ENCODE measurements at regions not wholly inside any gene's neighbourhood (a gene's known extent, or its start where the extent isn't known, plus 50 kb on each side); places are given as distances from the start of the nearest gene placed in this dataset.

DNA sequence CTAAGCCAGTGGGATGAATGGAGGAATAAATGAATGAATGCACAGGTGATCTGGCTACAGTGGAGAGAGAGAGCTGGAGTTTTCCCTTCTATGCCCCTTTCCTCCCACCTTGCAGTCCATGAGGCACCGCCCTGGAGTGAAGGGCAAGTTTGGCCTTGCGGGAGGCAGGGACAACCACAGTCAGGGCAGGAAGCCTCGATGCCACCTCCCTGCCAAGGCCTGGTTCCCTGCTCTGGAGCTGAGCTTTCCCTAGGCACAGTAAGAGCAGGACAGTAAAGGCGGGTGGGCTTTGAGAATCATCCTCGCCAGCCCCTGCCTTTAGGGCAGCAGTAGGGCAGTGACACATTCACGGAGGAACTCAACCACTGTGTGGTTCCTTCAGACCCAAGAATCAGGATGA lies 72.6 kb downstream of the RBFOX3 start:
- no peak for DNase-seq (ENCODE audit: low read depth)
- TF ChIP-seq, protein P1, sequence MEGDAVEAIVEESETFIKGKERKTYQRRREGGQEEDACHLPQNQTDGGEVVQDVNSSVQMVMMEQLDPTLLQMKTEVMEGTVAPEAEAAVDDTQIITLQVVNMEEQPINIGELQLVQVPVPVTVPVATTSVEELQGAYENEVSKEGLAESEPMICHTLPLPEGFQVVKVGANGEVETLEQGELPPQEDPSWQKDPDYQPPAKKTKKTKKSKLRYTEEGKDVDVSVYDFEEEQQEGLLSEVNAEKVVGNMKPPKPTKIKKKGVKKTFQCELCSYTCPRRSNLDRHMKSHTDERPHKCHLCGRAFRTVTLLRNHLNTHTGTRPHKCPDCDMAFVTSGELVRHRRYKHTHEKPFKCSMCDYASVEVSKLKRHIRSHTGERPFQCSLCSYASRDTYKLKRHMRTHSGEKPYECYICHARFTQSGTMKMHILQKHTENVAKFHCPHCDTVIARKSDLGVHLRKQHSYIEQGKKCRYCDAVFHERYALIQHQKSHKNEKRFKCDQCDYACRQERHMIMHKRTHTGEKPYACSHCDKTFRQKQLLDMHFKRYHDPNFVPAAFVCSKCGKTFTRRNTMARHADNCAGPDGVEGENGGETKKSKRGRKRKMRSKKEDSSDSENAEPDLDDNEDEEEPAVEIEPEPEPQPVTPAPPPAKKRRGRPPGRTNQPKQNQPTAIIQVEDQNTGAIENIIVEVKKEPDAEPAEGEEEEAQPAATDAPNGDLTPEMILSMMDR (IDR thresholded peaks at IDR 0.05; ENCODE audit: control insufficient read depth, insufficient read depth, low read depth, low read length, missing control alignments) = no peak
- no peak overlapping the region for H3K4me3 ChIP-seq (ENCODE audit: control insufficient read depth, low read depth, low read length)

DNA sequence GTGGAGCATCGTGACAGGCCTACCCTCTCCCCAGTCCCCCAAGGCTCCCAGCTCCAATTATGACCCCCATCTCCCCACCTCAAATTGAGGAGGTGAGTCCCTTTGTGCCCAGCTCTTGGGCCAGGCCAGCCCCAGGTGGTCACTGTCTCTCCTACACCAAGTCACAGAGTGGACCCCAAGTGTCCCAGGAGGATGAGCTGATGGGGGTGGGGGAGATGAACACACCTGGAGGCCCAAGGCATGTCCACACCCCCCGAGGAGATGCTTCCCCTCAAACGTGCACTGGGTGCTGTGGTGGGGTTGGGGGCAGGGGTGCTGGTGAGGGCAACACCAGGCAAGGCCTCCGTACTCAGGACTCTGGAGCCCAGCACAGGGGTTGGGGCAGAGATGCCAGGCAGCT lies 73.2 kb downstream of the RBFOX3 start:
- TF ChIP-seq, protein P1 (IDR thresholded peaks at IDR 0.05; ENCODE audit: control insufficient read depth, insufficient read depth, low read depth, low read length, missing control alignments) = no peak
- no peak overlapping the region for H3K4me3 ChIP-seq (ENCODE audit: control insufficient read depth, low read depth, low read length)
- no peak for DNase-seq (ENCODE audit: low read depth)

DNA sequence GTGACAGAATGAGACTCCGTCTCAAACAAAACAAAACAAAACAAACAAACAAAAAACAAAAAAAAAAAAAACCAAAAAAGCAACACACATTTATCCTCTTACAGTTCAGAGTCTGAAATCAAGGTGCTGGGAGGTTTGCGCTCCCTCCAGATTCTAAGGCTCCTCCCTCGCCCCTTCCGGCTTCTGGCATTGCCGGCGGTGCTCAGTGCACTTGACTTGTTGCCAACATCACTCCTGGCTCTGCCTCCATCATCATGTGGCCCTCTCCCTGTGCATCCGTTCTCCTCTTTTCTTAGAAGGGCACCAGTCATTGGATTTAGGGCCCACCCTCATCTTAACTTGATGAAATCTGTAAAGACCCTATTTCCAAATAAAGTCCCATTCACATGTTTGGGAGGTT lies 73.8 kb downstream of the RBFOX3 start:
- TF ChIP-seq, protein P1 (IDR thresholded peaks at IDR 0.05; ENCODE audit: control insufficient read depth, insufficient read depth, low read depth, low read length, missing control alignments) = no peak
- H3K4me3 ChIP-seq (ENCODE audit: control insufficient read depth, low read depth, low read length) = no peak overlapping the region

DNA sequence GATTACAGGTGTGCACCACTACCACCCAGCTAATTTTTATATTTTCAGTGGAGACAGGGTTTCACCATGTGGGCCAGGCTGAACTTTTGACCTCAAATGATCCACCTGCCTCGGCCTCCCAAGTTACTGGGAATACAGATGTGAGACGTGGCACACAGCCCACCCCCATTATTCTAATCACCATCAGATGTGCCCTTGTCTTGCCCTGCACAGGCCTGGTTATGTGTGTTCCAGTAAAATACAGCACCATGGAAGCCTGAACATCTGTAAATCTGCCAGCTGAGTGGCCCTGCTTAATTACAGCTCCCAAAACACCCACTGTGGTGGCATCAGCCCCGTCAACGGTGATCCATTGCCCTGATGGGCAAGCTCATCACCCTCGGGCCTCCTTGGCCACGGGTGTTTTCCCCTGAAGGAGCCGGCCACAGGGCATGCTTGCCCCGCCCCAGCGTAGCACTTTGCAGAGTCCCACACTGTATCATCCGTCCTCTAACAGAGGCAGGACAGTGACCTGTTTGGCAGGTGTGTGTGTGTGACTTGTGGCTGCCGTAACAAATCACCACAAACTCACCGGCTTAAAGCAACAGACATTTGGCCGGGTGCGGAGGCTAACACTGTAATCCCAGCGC lies 74.5 kb downstream of the RBFOX3 start:
- H3K4me3 ChIP-seq (ENCODE audit: control insufficient read depth, low read depth, low read length) = no peak overlapping the region
- no peak for DNase-seq (ENCODE audit: low read depth)
- TF ChIP-seq, protein P1 (IDR thresholded peaks at IDR 0.05; ENCODE audit: control insufficient read depth, insufficient read depth, low read depth, low read length, missing control alignments) = no peak

More for the DNA sequence above, 73.8 kb downstream of the RBFOX3 start:
- DNase-seq (ENCODE audit: low read depth) = no peak

DNA sequence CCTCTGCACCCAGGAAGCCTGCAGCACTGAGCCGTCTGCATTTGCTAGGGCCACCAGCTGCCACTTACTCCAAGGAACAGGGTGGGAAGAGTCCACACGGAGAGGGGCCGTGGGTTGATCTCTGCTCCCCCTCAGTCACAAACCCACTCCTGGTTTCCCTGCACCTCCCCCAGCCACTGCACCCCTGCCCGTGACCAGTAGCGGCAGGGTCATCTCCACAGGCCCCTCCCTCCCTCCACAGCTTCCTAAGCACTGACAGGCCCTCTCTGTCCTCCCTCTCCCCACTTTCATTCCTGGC lies 75.2 kb downstream of the RBFOX3 start:
- H3K4me3 ChIP-seq (ENCODE audit: control insufficient read depth, low read depth, low read length) = no peak overlapping the region
- TF ChIP-seq, protein P1 (IDR thresholded peaks at IDR 0.05; ENCODE audit: control insufficient read depth, insufficient read depth, low read depth, low read length, missing control alignments) = no peak
- no peak for DNase-seq (ENCODE audit: low read depth)

DNA sequence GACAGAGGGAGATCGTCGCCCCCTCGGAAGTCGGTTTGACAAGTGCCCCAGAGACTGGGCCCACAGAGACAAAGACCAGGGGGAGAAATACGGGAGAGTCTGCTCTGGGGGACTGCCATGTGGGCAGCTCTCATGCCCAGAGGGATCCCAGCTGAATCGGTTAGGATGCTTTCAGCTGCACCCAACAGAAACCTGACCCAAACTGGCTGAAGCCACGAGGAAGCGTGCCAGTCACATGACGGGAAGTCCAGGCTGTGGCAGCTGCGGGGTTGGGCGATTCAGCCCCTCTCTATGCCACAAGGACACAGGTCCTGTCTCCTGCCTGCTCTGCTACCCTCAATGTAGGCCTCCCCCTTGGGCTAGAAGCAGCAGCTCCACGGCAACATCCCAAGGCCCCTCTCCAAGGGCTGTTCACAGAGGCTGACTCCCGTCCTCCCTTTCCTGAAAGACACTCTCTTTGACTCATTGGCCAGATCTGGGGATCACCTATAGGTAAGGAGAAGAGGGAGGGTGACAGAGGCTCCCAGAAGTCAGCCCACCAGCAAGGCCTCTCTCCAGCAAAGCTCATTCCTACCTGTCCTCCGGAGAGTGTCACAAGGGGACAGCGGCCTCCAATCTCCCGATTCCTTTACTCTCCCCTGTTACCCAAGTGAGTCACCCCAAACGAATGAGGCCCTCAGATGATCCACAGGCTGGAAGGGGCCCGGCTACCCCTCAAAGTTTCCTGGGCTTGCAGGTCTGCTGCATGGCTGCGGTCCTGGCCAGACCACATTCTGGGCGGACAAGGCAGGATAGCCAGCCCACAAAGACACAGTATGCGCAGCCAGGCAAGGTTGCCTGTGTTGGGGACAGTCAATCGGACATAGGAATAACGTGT lies 75.8 kb downstream of the RBFOX3 start:
- DNase-seq (ENCODE audit: low read depth) = no peak
- H3K4me3 ChIP-seq (ENCODE audit: control insufficient read depth, low read depth, low read length) = no peak overlapping the region
- TF ChIP-seq, protein P1 (IDR thresholded peaks at IDR 0.05; ENCODE audit: control insufficient read depth, insufficient read depth, low read depth, low read length, missing control alignments) = no peak

Measured in AG09309 (cell line).